ENCODE measurements at regions not wholly inside any gene's neighbourhood (a gene's known extent, or its start where the extent isn't known, plus 50 kb on each side); places are given as distances from the start of the nearest gene placed in this dataset.

DNA sequence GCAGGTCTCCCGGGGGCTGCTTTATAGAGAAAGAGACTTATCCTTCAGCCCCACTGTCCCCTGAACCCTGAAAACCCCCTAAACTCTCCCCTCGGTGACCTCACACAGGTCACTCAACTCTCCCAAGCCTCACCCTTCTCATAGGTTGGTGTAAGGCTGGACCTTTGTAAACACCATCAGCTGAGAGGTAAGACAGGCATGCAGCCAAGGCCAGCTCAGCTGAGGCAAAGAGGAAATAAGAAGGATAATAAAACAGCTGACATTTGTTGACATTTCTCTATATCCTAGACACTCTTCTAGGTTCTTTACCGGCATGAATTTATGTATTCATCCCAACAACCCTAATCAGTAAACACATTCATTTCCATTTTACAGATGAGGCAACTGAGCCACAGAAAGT is 134.3 kb downstream of the CCT6B start:
- peaks cover 22 to 29% of the 10 kb centered on the region in 2 experiments for H3K4me1 Mint-ChIP-seq
- H2BK12ac ChIP-seq (ENCODE audit: insufficient read length, low read depth, low read length): no peak overlapping the region
- no peaks in the 10 kb centered on the region for H3K27me3 ChIP-seq (ENCODE audit: insufficient read depth, low read length)

More for the DNA sequence above, 134.3 kb downstream of the CCT6B start:
- Histone ChIP-seq H3K23ac (ENCODE audit: insufficient read length, low read depth, low read length) (no peak overlapping the region), H3K27ac (ENCODE audit: insufficient read length, low read depth, low read length) (no peak overlapping the region), H2BK20ac (ENCODE audit: low read depth, low read length, poor library complexity, severe bottlenecking) (no peak overlapping the region), H3K4ac (ENCODE audit: low read depth, low read length) (no peak overlapping the region), H3K23me2 (ENCODE audit: insufficient read length, low read depth, low read length, poor library complexity, severe bottlenecking) (no peaks in the 10 kb centered on the region), H2AFZ (ENCODE audit: low read length) (no peak overlapping the region), H4K8ac (replicated peaks; ENCODE audit: insufficient read length, low read depth, low read length) (no peak overlapping the region), H4K5ac (ENCODE audit: insufficient read length, low read depth, low read length) (no peak overlapping the region), H3K9ac (ENCODE audit: extremely low read depth, insufficient read length, low read length) (no peak overlapping the region), H3K79me2 (ENCODE audit: insufficient read depth, low read length) (no peaks in the 10 kb centered on the region), H3K4me1 (ENCODE audit: insufficient read depth, low read length) (no peaks in the 10 kb centered on the region), H4K20me1 (ENCODE audit: control insufficient read depth, insufficient read depth, insufficient read length) (no peaks in the 10 kb centered on the region), H2BK120ac (ENCODE audit: low read depth, low read length, poor library complexity, severe bottlenecking) (no peak overlapping the region), H3K18ac (ENCODE audit: insufficient read length, low read depth, low read length) (no peak overlapping the region), H3K9me3 (ENCODE audit: control insufficient read depth, low read depth, low read length) (no peaks in the 10 kb centered on the region), H2AK5ac (ENCODE audit: insufficient read length, low read length) (no peak overlapping the region), H3T11ph (ENCODE audit: low read length) (no peak overlapping the region), H3K56ac (ENCODE audit: insufficient read length, low read depth, low read length) (no peak overlapping the region), H3K4me2 (ENCODE audit: insufficient read depth, insufficient read length, low read length) (no peak overlapping the region), H4K91ac (ENCODE audit: insufficient read length, low read depth, low read length) (no peak overlapping the region), H2BK15ac (ENCODE audit: low read depth, low read length) (no peak overlapping the region), H3K79me1 (ENCODE audit: insufficient read depth, low read depth, low read length, poor library complexity, severe bottlenecking) (no peaks in the 10 kb centered on the region), H2BK5ac (ENCODE audit: insufficient read length, low read length) (no peak overlapping the region), H3K14ac (ENCODE audit: insufficient read depth, low read length) (no peak overlapping the region)
- Mint-ChIP-seq H3K27me3 (ENCODE audit: low read depth) (peaks cover 35% of the 10 kb centered on the region), H3K36me3 (ENCODE audit: insufficient read depth in 1 of 3, low read depth in 3 of 3) (no peaks in the 10 kb centered on the region), H3K4me3 (no peak overlapping the region), H3K9me3 (no peaks in the 10 kb centered on the region), H3K27ac (no peak overlapping the region)
- no CpG with 5 or more reads among the region's 3 CpGs for WGBS (ENCODE audit: extremely low coverage, insufficient read length, low lambda C conversion rate)
- DNase-seq: no peak
- TF ChIP-seq, protein P1, sequence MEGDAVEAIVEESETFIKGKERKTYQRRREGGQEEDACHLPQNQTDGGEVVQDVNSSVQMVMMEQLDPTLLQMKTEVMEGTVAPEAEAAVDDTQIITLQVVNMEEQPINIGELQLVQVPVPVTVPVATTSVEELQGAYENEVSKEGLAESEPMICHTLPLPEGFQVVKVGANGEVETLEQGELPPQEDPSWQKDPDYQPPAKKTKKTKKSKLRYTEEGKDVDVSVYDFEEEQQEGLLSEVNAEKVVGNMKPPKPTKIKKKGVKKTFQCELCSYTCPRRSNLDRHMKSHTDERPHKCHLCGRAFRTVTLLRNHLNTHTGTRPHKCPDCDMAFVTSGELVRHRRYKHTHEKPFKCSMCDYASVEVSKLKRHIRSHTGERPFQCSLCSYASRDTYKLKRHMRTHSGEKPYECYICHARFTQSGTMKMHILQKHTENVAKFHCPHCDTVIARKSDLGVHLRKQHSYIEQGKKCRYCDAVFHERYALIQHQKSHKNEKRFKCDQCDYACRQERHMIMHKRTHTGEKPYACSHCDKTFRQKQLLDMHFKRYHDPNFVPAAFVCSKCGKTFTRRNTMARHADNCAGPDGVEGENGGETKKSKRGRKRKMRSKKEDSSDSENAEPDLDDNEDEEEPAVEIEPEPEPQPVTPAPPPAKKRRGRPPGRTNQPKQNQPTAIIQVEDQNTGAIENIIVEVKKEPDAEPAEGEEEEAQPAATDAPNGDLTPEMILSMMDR (conservative IDR thresholded peaks at IDR 0.05): no peak

Data from H9 (cell line).